Stimulated activated CD8-positive, alpha-beta memory T cell treated with anti-CD3 and anti-CD28 coated beads, Interleukin-15, amount 100 ng/mL, for 24 hours (primary cell): ENCODE measurements at regions not wholly inside any gene's neighbourhood (a gene's known extent, or its start where the extent isn't known, plus 50 kb on each side); places are given as distances from the start of the nearest gene placed in this dataset.

ENCODE experiments used
- DNase-seq: peaks from one replicate; pipeline ENCODE4 v3.0.0-alpha.2; 2020; ENCODE audit warnings: low read depth

GRCh38 chr15:70324001-70324974 lies 226.6 kb upstream of the TLE3 start:
- DNase-seq = no peak

- DNase-seq = no peak
Observed at GRCh38 chr15:70323111-70323851, 225.6 kb upstream of the TLE3 start.

GRCh38 chr15:70322051-70322668 lies 224.4 kb upstream of the TLE3 start:
- no peak for DNase-seq

- DNase-seq = no peak
Observed at GRCh38 chr15:70321172-70321819, 223.6 kb upstream of the TLE3 start.

GRCh38 chr15:70320482-70320881 lies 222.8 kb upstream of the TLE3 start:
- DNase-seq = no peak

- no peak for DNase-seq
Observed at GRCh38 chr15:70320077-70320476, 222.4 kb upstream of the TLE3 start.

- no peak for DNase-seq
Observed at GRCh38 chr15:70319466-70319865, 221.7 kb upstream of the TLE3 start.

- DNase-seq = no peak
Observed at GRCh38 chr15:70318594-70319465, 221.1 kb upstream of the TLE3 start.

- no peak for DNase-seq
Observed at GRCh38 chr15:70316059-70316600, 218.4 kb upstream of the TLE3 start.

GRCh38 chr15:70315431-70315830 lies 217.7 kb upstream of the TLE3 start:
- no peak for DNase-seq

GRCh38 chr15:70314688-70315087 lies 217.0 kb upstream of the TLE3 start:
- no peak for DNase-seq

GRCh38 chr15:70314018-70314354 lies 216.3 kb upstream of the TLE3 start:
- no peak for DNase-seq

GRCh38 chr15:70313099-70314017 lies 215.6 kb upstream of the TLE3 start:
- no peak for DNase-seq

GRCh38 chr15:70311821-70312220 lies 214.1 kb upstream of the TLE3 start:
- no peak for DNase-seq

- no peak for DNase-seq
Observed at GRCh38 chr15:70309716-70310115, 212.0 kb upstream of the TLE3 start.

- no peak for DNase-seq
Observed at GRCh38 chr15:70308735-70309434, 211.2 kb upstream of the TLE3 start.

- no peak for DNase-seq
Observed at GRCh38 chr15:70308011-70308734, 210.5 kb upstream of the TLE3 start.

GRCh38 chr15:70306582-70306981 lies 208.9 kb upstream of the TLE3 start:
- DNase-seq = no peak

GRCh38 chr15:70306081-70306480 lies 208.4 kb upstream of the TLE3 start:
- no peak for DNase-seq
